ENCODE measurements at regions not wholly inside any gene's neighbourhood (a gene's known extent, or its start where the extent isn't known, plus 50 kb on each side); places are given as distances from the start of the nearest gene placed in this dataset.

- dilution Hi-C loops (cut with MboI; ENCODE audit: extremely low pct_ligation_motif_present, low sequenced_read_pairs) = no loop called here
- Histone ChIP-seq H2AFZ (ENCODE audit: control insufficient read depth, low read length) (no peak overlapping the region), H3K4me3 (ENCODE audit: control insufficient read depth in 2 of 3, extremely low read depth in 1 of 3, insufficient read depth in 2 of 3, low read depth in 1 of 3, low read length in 3 of 3) (no peak overlapping the region), H3K9me3 (ENCODE audit: control insufficient read depth, low read depth, low read length) (no peaks in the 10 kb centered on the region), H3K27me3 (ENCODE audit: control insufficient read depth, extremely low read depth, insufficient read depth, low read length) (no peaks in the 10 kb centered on the region), H3K9ac (ENCODE audit: control insufficient read depth, extremely low read depth, insufficient read depth, low read length) (no peak overlapping the region), H4K20me1 (ENCODE audit: control insufficient read depth, extremely low read depth, insufficient read depth, low read length) (no peaks in the 10 kb centered on the region), H3K4me1 (ENCODE audit: control insufficient read depth, extremely low read depth, insufficient read depth, low read length) (no peaks in the 10 kb centered on the region), H3K36me3 (ENCODE audit: control insufficient read depth in 2 of 2, extremely low read depth in 1 of 2, insufficient read depth in 2 of 2, low read length in 2 of 2) (no peaks in the 10 kb centered on the region), H3K27ac (ENCODE audit: control insufficient read depth, insufficient read depth, low read length) (no peak overlapping the region), H3K79me2 (ENCODE audit: control insufficient read depth, insufficient read depth, low read length) (no peaks in the 10 kb centered on the region), H3K4me2 (ENCODE audit: control insufficient read depth, extremely low read depth, insufficient read depth, low read depth, low read length) (no peak overlapping the region), H3K9me1 (ENCODE audit: control insufficient read depth, extremely low read depth, insufficient read depth, low read length) (no peaks in the 10 kb centered on the region)
- DNase-seq (ENCODE audit: low read depth, low spot score) (no peak), FAIRE-seq (peak; percentile 53)
- TF ChIP-seq, protein P1, sequence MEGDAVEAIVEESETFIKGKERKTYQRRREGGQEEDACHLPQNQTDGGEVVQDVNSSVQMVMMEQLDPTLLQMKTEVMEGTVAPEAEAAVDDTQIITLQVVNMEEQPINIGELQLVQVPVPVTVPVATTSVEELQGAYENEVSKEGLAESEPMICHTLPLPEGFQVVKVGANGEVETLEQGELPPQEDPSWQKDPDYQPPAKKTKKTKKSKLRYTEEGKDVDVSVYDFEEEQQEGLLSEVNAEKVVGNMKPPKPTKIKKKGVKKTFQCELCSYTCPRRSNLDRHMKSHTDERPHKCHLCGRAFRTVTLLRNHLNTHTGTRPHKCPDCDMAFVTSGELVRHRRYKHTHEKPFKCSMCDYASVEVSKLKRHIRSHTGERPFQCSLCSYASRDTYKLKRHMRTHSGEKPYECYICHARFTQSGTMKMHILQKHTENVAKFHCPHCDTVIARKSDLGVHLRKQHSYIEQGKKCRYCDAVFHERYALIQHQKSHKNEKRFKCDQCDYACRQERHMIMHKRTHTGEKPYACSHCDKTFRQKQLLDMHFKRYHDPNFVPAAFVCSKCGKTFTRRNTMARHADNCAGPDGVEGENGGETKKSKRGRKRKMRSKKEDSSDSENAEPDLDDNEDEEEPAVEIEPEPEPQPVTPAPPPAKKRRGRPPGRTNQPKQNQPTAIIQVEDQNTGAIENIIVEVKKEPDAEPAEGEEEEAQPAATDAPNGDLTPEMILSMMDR (optimal IDR thresholded peaks at IDR 0.05 in 1 of 3, IDR thresholded peaks at IDR 0.05 in 1 of 3, conservative IDR thresholded peaks at IDR 0.05 in 1 of 3; ENCODE audit: extremely low read depth in 1 of 3, insufficient read depth in 2 of 3, low read length in 3 of 3) = no peak
- TF ChIP-seq EZH2 (IDR thresholded peaks at IDR 0.05; ENCODE audit: low read length) = no peak
These were observed 236.8 kb upstream of the RBMS1 start for GRCh38 chr2:160730296-160730995.

DNA sequence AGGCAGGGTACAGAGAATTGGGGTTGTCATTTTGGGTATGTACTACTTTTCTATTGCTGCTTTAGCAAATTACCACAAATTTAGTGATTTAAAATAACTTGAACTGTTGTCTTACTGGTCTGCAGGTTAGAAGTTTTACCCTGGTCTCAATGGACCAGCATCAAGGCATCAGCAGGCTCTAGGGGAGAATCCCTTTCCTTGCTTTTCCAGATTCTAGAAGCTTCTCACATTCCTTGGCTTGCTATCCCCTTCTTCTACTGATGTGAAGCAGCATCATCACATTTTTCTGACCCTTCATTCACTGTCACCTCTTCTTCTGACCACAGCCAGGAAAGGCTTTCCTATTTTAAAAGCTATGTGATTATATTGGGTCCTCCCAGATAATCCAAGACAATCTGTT is 237.8 kb upstream of the RBMS1 start:
- Histone ChIP-seq H3K36me3 (ENCODE audit: control insufficient read depth in 2 of 2, extremely low read depth in 1 of 2, insufficient read depth in 2 of 2, low read length in 2 of 2) (no peaks in the 10 kb centered on the region), H3K27me3 (ENCODE audit: control insufficient read depth, extremely low read depth, insufficient read depth, low read length) (no peaks in the 10 kb centered on the region), H3K79me2 (ENCODE audit: control insufficient read depth, insufficient read depth, low read length) (no peaks in the 10 kb centered on the region), H3K9ac (ENCODE audit: control insufficient read depth, extremely low read depth, insufficient read depth, low read length) (no peak overlapping the region), H3K4me1 (ENCODE audit: control insufficient read depth, extremely low read depth, insufficient read depth, low read length) (no peaks in the 10 kb centered on the region), H4K20me1 (ENCODE audit: control insufficient read depth, extremely low read depth, insufficient read depth, low read length) (no peaks in the 10 kb centered on the region), H3K9me3 (ENCODE audit: control insufficient read depth, low read depth, low read length) (no peaks in the 10 kb centered on the region), H3K4me2 (ENCODE audit: control insufficient read depth, extremely low read depth, insufficient read depth, low read depth, low read length) (no peak overlapping the region), H3K9me1 (ENCODE audit: control insufficient read depth, extremely low read depth, insufficient read depth, low read length) (no peaks in the 10 kb centered on the region), H3K27ac (ENCODE audit: control insufficient read depth, insufficient read depth, low read length) (no peak overlapping the region), H3K4me3 (ENCODE audit: control insufficient read depth in 2 of 3, extremely low read depth in 1 of 3, insufficient read depth in 2 of 3, low read depth in 1 of 3, low read length in 3 of 3) (no peak overlapping the region), H2AFZ (ENCODE audit: control insufficient read depth, low read length) (no peak overlapping the region)
- no peak for TF ChIP-seq EZH2 (IDR thresholded peaks at IDR 0.05; ENCODE audit: low read length)
- TF ChIP-seq, protein P1 (optimal IDR thresholded peaks at IDR 0.05 in 1 of 3, IDR thresholded peaks at IDR 0.05 in 1 of 3, conservative IDR thresholded peaks at IDR 0.05 in 1 of 3; ENCODE audit: extremely low read depth in 1 of 3, insufficient read depth in 2 of 3, low read length in 3 of 3) = no peak
- DNase-seq (ENCODE audit: low read depth, low spot score) (no peak), FAIRE-seq (no peak)
- dilution Hi-C loops (cut with MboI; ENCODE audit: extremely low pct_ligation_motif_present, low sequenced_read_pairs) = no loop called here

Measured in keratinocyte (primary cell).